K562 (cell line): ENCODE measurements at regions not wholly inside any gene's neighbourhood (a gene's known extent, or its start where the extent isn't known, plus 50 kb on each side); places are given as distances from the start of the nearest gene placed in this dataset.

Experiments
- ATAC-seq: fragments of 200-7000 bp; cut with Tn5 transposase; 3 replicates; pipeline ENCODE4 v1.9.1; 2020; ENCODE audit warnings: moderate library complexity
- BruUV-seq: library from RNA; stranded (reverse); fragments of 400-500 nt; replicated peaks from 2 replicates; lab custom pipeline; 2021; lab: Mats Ljungman, UMichigan
- CTCF ChIA-PET: fragments of 300-600 bp; formaldehyde crosslinking; extraction: SDS; loops from one replicate; lab custom pipeline; 2021; ENCODE audit warnings: low intra/inter-chr PET ratio; lab: Yijun Ruan, JAX
- POLR2A ChIA-PET: fragments of 300-600, 350-650 bp; sonication (Branson Sonifier 250); formaldehyde crosslinking; extraction: SDS; loops from one replicate; lab custom pipeline; 2021; ENCODE audit warnings: antibody characterized with exemption, inconsistent platforms; lab: Yijun Ruan, JAX
- DNase-seq, 4 experiments: peaks; one replicate each; pipeline versions ENCODE4 v3.0.0 to v3.0.0-alpha.2; 2011 to 2018; ENCODE audit warnings: low spot score in 3 of 4, mixed read lengths in 3 of 4; ENCODE audit errors: extremely low read depth in 1 of 4
- FAIRE-seq: peaks from 2 replicates; lab custom pipeline; 2011; peaks lifted over from hg19 to GRCh38; lab: Jason Lieb, UNC
- H2AFZ ChIP-seq: 2 replicates; pipeline ENCODE4 v1.6.0; 2011; ENCODE audit warnings: low read depth, low read length, control low read depth, inconsistent platforms
- H3K27ac ChIP-seq: fragments of 200-600 bp; 3 replicates; pipeline ENCODE4 v1.8.0; 2011; ENCODE audit warnings: low read depth, mild to moderate bottlenecking, control low read depth, inconsistent platforms, low read length, moderate library complexity, mixed read lengths; ENCODE audit errors: extremely low read depth
- H3K27me3 ChIP-seq, 2 experiments: fragments of 300-600 bp in 1 of 2; 2 replicates in 1 of 2; 3 replicates in 1 of 2; pipeline versions ENCODE4 v1.6.0 to v1.8.0; 2011; ENCODE audit warnings: inconsistent platforms in 2 of 2, low read length in 2 of 2, mild to moderate bottlenecking in 1 of 2, mixed read lengths in 1 of 2, moderate library complexity in 1 of 2; ENCODE audit not compliant: control insufficient read depth in 2 of 2, insufficient read depth in 2 of 2
- H3K36me3 ChIP-seq: fragments of 300-600 bp; 3 replicates; pipeline ENCODE4 v1.8.0; 2011; ENCODE audit warnings: mild to moderate bottlenecking, low read length, inconsistent platforms; ENCODE audit not compliant: control insufficient read depth, insufficient read depth
- H3K4me1 ChIP-seq, 2 experiments: fragments of 200-600 bp in 1 of 2; replicated peaks in 1 of 2; 2 replicates in 1 of 2; 3 replicates in 1 of 2; pipeline versions ENCODE4 v1.5.1 to v1.8.0; 2011; ENCODE audit warnings: inconsistent platforms in 2 of 2, low read length in 2 of 2, mild to moderate bottlenecking in 1 of 2, mixed read lengths in 1 of 2, moderate library complexity in 1 of 2; ENCODE audit not compliant: control insufficient read depth in 2 of 2, insufficient read depth in 2 of 2
- H3K4me2 ChIP-seq: 2 replicates; pipeline ENCODE4 v1.6.1; 2011; ENCODE audit warnings: low read length, control low read depth, inconsistent platforms, mixed read lengths; ENCODE audit not compliant: insufficient read depth
- H3K4me3 ChIP-seq: fragments of 200-600 bp; sonication (generic), shearing (Covaris generic); 2 replicates; pipeline ENCODE4 v1.5.1; 2016; ENCODE audit warnings: control low read depth, inconsistent platforms
- H3K79me2 ChIP-seq: fragments of 200-600 bp; 3 replicates; pipeline ENCODE4 v1.8.0; 2011; ENCODE audit warnings: low read length, inconsistent platforms; ENCODE audit not compliant: control insufficient read depth, insufficient read depth
- H3K9ac ChIP-seq, 2 experiments: 2 replicates each; pipeline versions ENCODE4 v1.6.0 to v1.6.1; 2011; ENCODE audit warnings: low read depth in 2 of 2, low read length in 2 of 2, control low read depth in 1 of 2, inconsistent platforms in 1 of 2, mild to moderate bottlenecking in 1 of 2, mixed read lengths in 1 of 2; ENCODE audit not compliant: insufficient read depth in 1 of 2
- H3K9me1 ChIP-seq: one replicate; pipeline ENCODE4 v1.6.0; 2011; ENCODE audit warnings: inconsistent platforms, mild to moderate bottlenecking, low read length, moderate library complexity; ENCODE audit not compliant: control insufficient read depth, insufficient read depth
- H3K9me3 ChIP-seq: replicated peaks from 2 replicates; pipeline ENCODE4 v1.5.1; 2011; ENCODE audit warnings: low read depth, low read length, inconsistent platforms; ENCODE audit not compliant: control insufficient read depth, insufficient read depth
- H4K20me1 ChIP-seq: replicated peaks from 2 replicates; pipeline ENCODE4 v1.6.1; 2011; ENCODE audit warnings: low read length, inconsistent platforms, mixed read lengths; ENCODE audit not compliant: control insufficient read depth, insufficient read depth
- CHAMP1 ChIP-seq: fragments of 450-650 bp; IDR thresholded peaks from 2 replicates; pipeline ENCODE4 v1.6.1; 2016; ENCODE audit warnings: mild to moderate bottlenecking
- CREBBP ChIP-seq: IDR thresholded peaks from one replicate; pipeline ENCODE4 v1.6.1; 2012; ENCODE audit warnings: low read depth, mild to moderate bottlenecking, control low read depth, inconsistent platforms, low read length
- KHSRP ChIP-seq: fragments of 450-650 bp; IDR thresholded peaks from 2 replicates; pipeline ENCODE4 v1.6.1; 2017
- NR1H2 ChIP-seq: sonication (generic); formaldehyde crosslinking; IDR thresholded peaks from 2 replicates; pipeline ENCODE4 v1.4.0; 2020; ENCODE audit warnings: mild to moderate bottlenecking, missing genetic modification reagents
- PTTG1 ChIP-seq: fragments of 450-650 bp; IDR thresholded peaks from 2 replicates; pipeline ENCODE4 v1.6.1; 2016; ENCODE audit warnings: low read depth, mild to moderate bottlenecking, missing genetic modification characterization, missing compliant biosample characterization
- TGIF2 ChIP-seq: sonication (generic); formaldehyde crosslinking; IDR thresholded peaks from 2 replicates; pipeline ENCODE4 v1.8.1; 2022; ENCODE audit warnings: mild to moderate bottlenecking, missing genetic modification reagents, moderate library complexity
- TSC22D4 ChIP-seq: fragments of 450-650 bp; IDR thresholded peaks from 2 replicates; pipeline ENCODE4 v1.6.1; 2016; ENCODE audit warnings: missing genetic modification characterization, missing biosample characterization, control low read depth
- ZNF282 ChIP-seq: sonication (generic); formaldehyde crosslinking; IDR thresholded peaks from 2 replicates; pipeline ENCODE4 v1.8.1; 2023; ENCODE audit warnings: missing genetic modification reagents
- ZNF518B ChIP-seq: fragments of 250-450 bp; sonication (Bioruptor Pico); IDR thresholded peaks from 2 replicates; pipeline ENCODE4 v1.5.0; 2021; ENCODE audit warnings: mild to moderate bottlenecking, moderate library complexity
- ZNF644 ChIP-seq: fragments of 200-800 bp; sonication (Bioruptor generic); IDR thresholded peaks from 2 replicates; pipeline ENCODE4 v1.6.1; 2016; ENCODE audit warnings: low read depth, missing genetic modification characterization, missing compliant biosample characterization
- ZNF79 ChIP-seq: fragments of 250-450 bp; sonication (Bioruptor Pico); IDR thresholded peaks from 2 replicates; pipeline ENCODE4 v1.4.0; 2020; ENCODE audit warnings: low read depth, mild to moderate bottlenecking, moderate library complexity
- WGBS: fragments of 100-300 bp; shearing (Covaris generic); methylation state at CpG from one replicate; pipeline ENCODE4 v1.1.6; 2016; ENCODE audit warnings: low coverage, mixed read lengths; ENCODE audit not compliant: insufficient coverage; ENCODE audit errors: missing lambda C conversion rate; 5-methylcytosine and 5-hydroxymethylcytosine counted together
- in situ Hi-C: fragments of 300-500 bp; cut with MboI; formaldehyde crosslinking; loops from 4 replicates; pipeline ENCODE4 v1.15.0; 2018; ENCODE audit warnings: inconsistent platforms, mixed read lengths
- intact Hi-C: fragments of 100-400 bp; cut with micrococcal nuclease; formaldehyde crosslinking; loops from 2 replicates; pipeline ENCODE4 v1.14.2; 2022

GRCh38 chr4:27366104-27366823, 505.6 kb downstream of the STIM2 start:
- CTCF ChIA-PET: no interaction called here
- no peak overlapping the region for H3K4me3 ChIP-seq
- TF ChIP-seq CREBBP: no peak
- H3K27me3 ChIP-seq: no peaks in the 10 kb centered on the region
- ATAC-seq (no peak), DNase-seq (no peak), FAIRE-seq (no peak)
- WGBS: 4% methylated on average over 2 of the region's 2 CpGs
- no peaks in the 10 kb centered on the region; the same call in 1 of the 2 replicates for H3K9me3 ChIP-seq
- no peak overlapping the region for H3K9ac ChIP-seq
- intact Hi-C loops (no loop called here), in situ Hi-C loops (no loop called here)
- no peaks in the 10 kb centered on the region for H3K9me1 ChIP-seq
- H3K27ac ChIP-seq: no peak overlapping the region
- BruUV-seq: no TSS peak
- H3K36me3 ChIP-seq: no peaks in the 10 kb centered on the region
- POLR2A ChIA-PET: no interaction called here
- no peak overlapping the region for H2AFZ ChIP-seq
- H3K4me1 ChIP-seq: no peaks in the 10 kb centered on the region
- no peaks in the 10 kb centered on the region for H4K20me1 ChIP-seq
- no peak overlapping the region for H3K4me2 ChIP-seq
- no peaks in the 10 kb centered on the region for H3K79me2 ChIP-seq

GRCh38 chr4:27368781-27369180, 508.1 kb downstream of the STIM2 start:
- intact Hi-C loops: no loop called here
- ATAC-seq (no peak), FAIRE-seq (no peak), DNase-seq (no peak)
- Histone ChIP-seq H3K27ac (no peak overlapping the region), H3K9me1 (no peaks in the 10 kb centered on the region), H3K4me2 (no peak overlapping the region), H3K27me3 (no peaks in the 10 kb centered on the region), H2AFZ (no peak overlapping the region), H3K9me3 (no peaks in the 10 kb centered on the region; the same call in 1 of the 2 replicates), H3K4me1 (no peaks in the 10 kb centered on the region), H4K20me1 (no peaks in the 10 kb centered on the region), H3K79me2 (no peaks in the 10 kb centered on the region), H3K36me3 (no peaks in the 10 kb centered on the region), H3K9ac (no peak overlapping the region), H3K4me3 (no peak overlapping the region)
- ChIA-PET POLR2A (no interaction called here), CTCF (no interaction called here)
- no TSS peak for BruUV-seq
- in situ Hi-C loops: no loop called here
- 0% methylated on average over 1 of the region's 1 CpG for WGBS
- TF ChIP-seq TGIF2: no peak
- no peak for TF ChIP-seq ZNF518B (CRISPR knock-in tag)
- no peak for TF ChIP-seq ZNF282 (CRISPR knock-in tag)
- no peak for TF ChIP-seq KHSRP
- no peak for TF ChIP-seq TSC22D4 (tag)
- TF ChIP-seq ZNF644 (tag): no peak
- TF ChIP-seq PTTG1: no peak
- TF ChIP-seq NR1H2 (CRISPR knock-in tag): no peak
- no peak for TF ChIP-seq CHAMP1
- TF ChIP-seq ZNF79 (CRISPR knock-in tag): no peak
